Ovary (tissue), 7 donors: ENCODE measurements at regions not wholly inside any gene's neighbourhood (a gene's known extent, or its start where the extent isn't known, plus 50 kb on each side); places are given as distances from the start of the nearest gene placed in this dataset.

Experiments
- DNase-seq, 5 donors: peaks; one replicate each; pipeline ENCODE4 v3.0.0-alpha.2; 2019 to 2020
- H3K27ac ChIP-seq, 2 donors: fragments of 200-600 bp; one replicate each; pipeline versions ENCODE4 v1.5.1 to v1.8.0; 2019 to 2022
- H3K27me3 ChIP-seq: fragments of 200-600 bp; one replicate; pipeline ENCODE4 v1.8.0; 2022
- H3K36me3 ChIP-seq: fragments of 200-600 bp; sonication (generic); one replicate; pipeline ENCODE4 v1.5.1; 2019
- H3K4me1 ChIP-seq: one replicate; pipeline ENCODE4 v1.8.1; 2013; ENCODE audit warnings: mild to moderate bottlenecking, moderate library complexity; ENCODE audit not compliant: insufficient read depth
- H3K4me3 ChIP-seq: fragments of 200-600 bp; sonication (generic); one replicate; pipeline ENCODE4 v1.5.1; 2017
- H3K9me3 ChIP-seq, 2 donors: fragments of 200-600 bp in 1 of 2; sonication (generic) in 1 of 2; one replicate each; pipeline versions ENCODE4 v1.5.1 to v1.8.1; 2013 to 2019; ENCODE audit warnings: mild to moderate bottlenecking in 1 of 2, moderate library complexity in 1 of 2
- EP300 ChIP-seq: sonication (generic); formaldehyde crosslinking; IDR thresholded peaks from one replicate; pipeline ENCODE4 v1.6.1; 2017; ENCODE audit warnings: antibody characterized with exemption
- POLR2A ChIP-seq: fragments of 450-650 bp; IDR thresholded peaks from one replicate; pipeline ENCODE4 v1.6.1; 2017; ENCODE audit warnings: antibody characterized with exemption, mild to moderate bottlenecking, moderate library complexity
- whole genome bisulfite sequencing, 3 donors: extraction: QIAGEN DNeasy Blood & Tissue Kit in 1 of 3; methylation state at CpG; one replicate each; pipeline versions ENCODE4 v1.1.5 to v1.1.7; 2013 to 2017; 5-methylcytosine and 5-hydroxymethylcytosine counted together
- intact Hi-C, 4 donors: fragments of 100-400 bp; cut with DNase I; formaldehyde crosslinking; loops; one replicate each; pipeline versions ENCODE4 v1.11.0 to v1.15.1; 2022 to 2023
- TF ChIP-seq, protein P1 (sequence below), 3 donors: fragments of 450-650 bp in 2 of 3; fragments of 200-600 bp in 1 of 3; IDR thresholded peaks; one replicate each; pipeline versions ENCODE4 v1.5.1 to v1.8.0; 2016 to 2022; ENCODE audit warnings: antibody characterized with exemption in 3 of 3, mild to moderate bottlenecking in 1 of 3
- donor health status: DM: no; HTN: no; CAD: no; lungs with moderate emphysema.
- donor health status: DM: no; HTN: no; CAD: no.
- donor health status: Bipolar disorder and iron deficiency.
- donor health status: DM: no; HTN: no; CAD: no.
- donor health status: DM: yes; HTN: yes; CAD: no.

DNA sequence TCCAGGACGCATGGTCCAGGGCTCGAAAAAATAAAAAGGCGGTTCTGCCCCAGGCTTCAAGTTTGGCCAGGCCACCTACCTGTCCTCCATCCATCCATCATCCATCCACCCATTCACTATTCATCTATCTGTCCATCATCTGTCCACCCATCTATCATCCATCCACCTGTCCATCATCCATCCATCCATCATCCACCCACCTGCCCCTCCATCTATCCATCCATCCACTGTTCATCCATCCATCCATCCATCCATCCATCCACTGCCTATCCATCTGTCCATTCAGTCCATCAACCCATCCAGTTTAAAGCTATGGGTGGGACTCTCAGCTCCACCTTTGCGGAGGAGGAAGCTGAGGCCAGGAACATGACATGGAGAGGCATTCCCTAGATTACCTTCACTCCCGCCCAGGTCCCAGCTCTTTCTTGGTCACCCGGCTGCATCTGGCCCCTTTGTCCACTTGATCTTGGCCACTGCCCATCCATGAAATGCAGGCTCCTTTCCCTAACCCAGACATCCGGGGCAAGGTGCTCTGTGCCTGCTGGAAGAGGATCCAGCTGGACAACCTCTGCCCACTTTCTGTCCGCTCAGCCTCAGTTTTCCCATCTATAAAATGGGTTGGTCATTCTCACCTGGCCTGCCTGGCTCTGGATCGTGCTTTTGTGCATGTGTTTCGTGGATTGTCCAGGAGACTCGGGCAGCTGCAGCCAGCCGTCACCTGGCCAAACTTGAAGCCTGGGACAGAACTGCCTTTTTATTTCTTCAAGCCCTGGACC, 236.0 kb upstream of the CIBAR2 start:
- Histone ChIP-seq H3K4me3 (no peak overlapping the region), H3K9me3 (no peaks in the 10 kb centered on the region), H3K4me1 (peaks cover 13% of the 10 kb centered on the region), H3K27me3 (no peaks in the 10 kb centered on the region), H3K27ac (no peak overlapping the region), H3K36me3 (no peaks in the 10 kb centered on the region)
- TF ChIP-seq POLR2A (no peak), EP300 (no peak)
- TF ChIP-seq, protein P1, sequence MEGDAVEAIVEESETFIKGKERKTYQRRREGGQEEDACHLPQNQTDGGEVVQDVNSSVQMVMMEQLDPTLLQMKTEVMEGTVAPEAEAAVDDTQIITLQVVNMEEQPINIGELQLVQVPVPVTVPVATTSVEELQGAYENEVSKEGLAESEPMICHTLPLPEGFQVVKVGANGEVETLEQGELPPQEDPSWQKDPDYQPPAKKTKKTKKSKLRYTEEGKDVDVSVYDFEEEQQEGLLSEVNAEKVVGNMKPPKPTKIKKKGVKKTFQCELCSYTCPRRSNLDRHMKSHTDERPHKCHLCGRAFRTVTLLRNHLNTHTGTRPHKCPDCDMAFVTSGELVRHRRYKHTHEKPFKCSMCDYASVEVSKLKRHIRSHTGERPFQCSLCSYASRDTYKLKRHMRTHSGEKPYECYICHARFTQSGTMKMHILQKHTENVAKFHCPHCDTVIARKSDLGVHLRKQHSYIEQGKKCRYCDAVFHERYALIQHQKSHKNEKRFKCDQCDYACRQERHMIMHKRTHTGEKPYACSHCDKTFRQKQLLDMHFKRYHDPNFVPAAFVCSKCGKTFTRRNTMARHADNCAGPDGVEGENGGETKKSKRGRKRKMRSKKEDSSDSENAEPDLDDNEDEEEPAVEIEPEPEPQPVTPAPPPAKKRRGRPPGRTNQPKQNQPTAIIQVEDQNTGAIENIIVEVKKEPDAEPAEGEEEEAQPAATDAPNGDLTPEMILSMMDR (IDR thresholded peaks at IDR 0.05): no peak
- WGBS, 3 donors: 89 to 96% (median 94%) methylated on average over 12 of the region's 12 CpGs
- intact Hi-C loops: no loop called here
- no peak for DNase-seq

DNA sequence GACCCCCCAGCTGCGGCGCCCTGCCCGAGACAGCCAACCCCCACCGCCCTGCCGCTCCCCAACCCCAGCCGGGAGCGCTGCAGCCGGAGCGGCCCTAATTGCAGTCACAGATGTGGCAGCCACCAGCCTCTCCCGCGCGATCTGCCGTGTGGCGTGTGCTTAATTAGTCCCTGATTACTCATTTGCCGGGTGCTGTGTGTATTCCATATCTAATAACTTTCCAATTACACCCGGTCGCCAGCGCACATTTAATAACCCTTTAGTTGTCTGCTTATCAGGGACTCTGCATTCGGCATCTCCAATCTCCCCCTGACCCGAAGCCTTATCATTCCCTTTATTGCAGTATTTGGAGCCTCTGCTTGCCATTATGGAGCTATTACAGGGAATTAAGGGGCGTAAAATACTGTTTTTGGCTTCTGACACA, 236.7 kb upstream of the CIBAR2 start:
- H3K4me3 ChIP-seq: no peak overlapping the region
- H3K27me3 ChIP-seq: no peaks in the 10 kb centered on the region
- no peaks in the 10 kb centered on the region for H3K9me3 ChIP-seq
- H3K36me3 ChIP-seq: no peaks in the 10 kb centered on the region
- intact Hi-C loops: no loop called here
- no peak for TF ChIP-seq POLR2A
- TF ChIP-seq, protein P1 (IDR thresholded peaks at IDR 0.05): no peak
- TF ChIP-seq EP300: no peak
- DNase-seq: no peak
- 77 to 82% (median 77%) methylated on average over 21 of the region's 21 CpGs for WGBS, 3 donors
- H3K27ac ChIP-seq: no peak overlapping the region
- peaks cover 13% of the 10 kb centered on the region for H3K4me1 ChIP-seq

DNA sequence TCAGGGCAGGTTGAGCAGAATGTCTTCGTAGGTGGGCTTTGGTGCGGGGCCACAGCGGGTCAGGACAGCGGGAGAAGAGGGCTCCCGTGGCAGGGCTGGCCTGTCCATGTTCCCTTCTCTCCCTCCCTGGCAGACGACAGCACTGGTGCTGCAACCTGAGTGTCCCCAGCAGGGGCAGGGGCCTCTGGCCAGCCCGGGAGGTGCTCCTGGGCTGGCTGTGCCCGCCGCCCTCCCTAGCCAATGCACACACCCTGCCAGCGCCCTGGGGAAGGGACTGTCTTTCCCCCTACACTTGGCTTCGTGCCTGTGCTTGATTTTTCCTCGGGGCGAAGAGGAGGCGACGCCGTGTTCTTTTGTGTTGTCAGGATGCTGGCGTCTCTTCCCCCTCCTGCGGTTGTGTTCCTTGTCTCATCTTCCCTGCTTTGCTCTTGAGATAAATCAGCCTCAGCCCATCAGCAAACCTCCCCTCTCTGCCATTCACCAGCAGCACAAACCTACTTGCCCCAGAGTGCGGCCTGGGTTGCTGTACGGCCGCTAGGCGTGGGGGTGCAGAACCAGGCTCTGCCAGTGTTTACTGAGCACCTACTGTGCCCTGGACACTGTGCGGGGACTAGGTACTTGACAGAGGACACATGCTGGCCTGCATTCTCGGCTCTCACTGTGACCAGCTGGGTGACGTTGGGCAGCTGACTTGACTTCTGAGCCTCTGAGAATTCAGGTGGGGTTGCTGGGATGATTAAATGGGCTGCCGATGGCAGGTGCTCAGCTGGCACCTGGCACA, 237.3 kb upstream of the CIBAR2 start:
- intact Hi-C loops: no loop called here
- no peak overlapping the region for H3K27ac ChIP-seq
- H3K9me3 ChIP-seq: no peaks in the 10 kb centered on the region
- TF ChIP-seq EP300 (no peak), POLR2A (no peak)
- TF ChIP-seq, protein P1 (IDR thresholded peaks at IDR 0.05): no peak
- H3K36me3 ChIP-seq: no peaks in the 10 kb centered on the region
- no peaks in the 10 kb centered on the region for H3K27me3 ChIP-seq
- WGBS, 3 donors: 72 to 81% (median 78%) methylated on average over 26 of the region's 26 CpGs
- no peak overlapping the region for H3K4me3 ChIP-seq
- peaks cover 13% of the 10 kb centered on the region for H3K4me1 ChIP-seq
- DNase-seq: no peak

DNA sequence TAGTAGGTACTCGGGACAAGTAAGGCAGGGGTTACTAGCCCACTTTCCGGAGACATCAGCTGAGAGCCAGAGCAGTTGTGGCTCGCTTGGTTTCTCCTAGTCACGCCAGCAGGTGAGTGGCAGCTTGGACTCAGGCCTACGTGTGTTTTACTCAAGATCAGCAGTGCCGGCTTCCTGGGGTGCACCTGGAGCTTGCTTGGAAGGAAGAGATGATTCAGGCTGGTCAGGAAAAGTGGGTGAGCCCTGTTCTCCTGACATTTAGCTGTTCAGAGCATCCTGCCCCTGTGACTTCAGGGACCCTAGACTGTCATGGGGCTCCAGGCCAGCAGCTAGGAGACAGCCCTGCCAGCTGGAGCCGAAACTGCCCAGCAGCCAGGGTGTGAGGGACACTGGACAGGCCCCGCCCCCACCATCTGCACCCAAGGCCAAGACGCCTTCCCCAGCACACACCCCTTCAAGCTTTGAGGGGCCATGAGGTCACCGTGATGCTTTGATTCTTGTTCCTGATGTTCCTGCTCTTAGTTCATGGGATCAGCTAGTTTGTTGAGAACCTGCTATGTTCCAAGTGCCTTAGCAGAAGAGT, 238.0 kb upstream of the CIBAR2 start:
- TF ChIP-seq EP300: no peak
- TF ChIP-seq, protein P1 (IDR thresholded peaks at IDR 0.05): no peak
- TF ChIP-seq POLR2A: no peak

More for the DNA sequence above, 238.0 kb upstream of the CIBAR2 start:
- no peak for DNase-seq
- H3K4me1 ChIP-seq: peaks cover 13% of the 10 kb centered on the region
- no peak overlapping the region for H3K27ac ChIP-seq
- intact Hi-C loops: no loop called here
- WGBS, 3 donors: 75 to 83% (median 76%) methylated on average over 7 to 10 of the region's 10 CpGs
- no peaks in the 10 kb centered on the region for H3K27me3 ChIP-seq
- H3K9me3 ChIP-seq: no peaks in the 10 kb centered on the region
- no peak overlapping the region for H3K4me3 ChIP-seq
- H3K36me3 ChIP-seq: no peaks in the 10 kb centered on the region
